GM19468 (cell line): ENCODE measurements at regions not wholly inside any gene's neighbourhood (a gene's known extent, or its start where the extent isn't known, plus 50 kb on each side); places are given as distances from the start of the nearest gene placed in this dataset.

ENCODE experiments used
- ATAC-seq: cut with Tn5 transposase; IDR thresholded peaks from one replicate; pipeline ENCODE4 v1.9.1; 2021; ENCODE audit warnings: mild to moderate bottlenecking, moderate library complexity, moderate number of reproducible peaks; ENCODE audit not compliant: unreplicated experiment; ENCODE audit errors: extremely low read depth

DNA sequence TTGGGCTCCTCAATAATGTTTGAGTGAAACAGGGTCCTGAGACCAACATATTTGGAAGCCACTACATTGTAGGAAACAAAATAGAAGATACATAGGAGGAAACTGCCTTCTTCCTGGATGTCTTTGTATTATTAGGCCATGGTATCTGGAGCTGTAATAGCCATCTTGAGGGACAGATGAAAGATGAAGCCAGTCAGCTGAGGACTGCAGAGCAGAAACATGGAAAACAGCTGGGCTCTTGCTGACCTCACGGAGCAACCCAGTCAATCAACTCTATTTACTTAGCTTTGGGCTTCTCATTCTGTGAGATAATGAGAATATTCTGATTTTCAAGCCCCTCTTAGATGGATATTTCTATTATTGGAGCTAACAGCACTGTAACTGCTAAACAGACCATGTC is 962.4 kb downstream of the BCL11B start:
- no peak for ATAC-seq

DNA sequence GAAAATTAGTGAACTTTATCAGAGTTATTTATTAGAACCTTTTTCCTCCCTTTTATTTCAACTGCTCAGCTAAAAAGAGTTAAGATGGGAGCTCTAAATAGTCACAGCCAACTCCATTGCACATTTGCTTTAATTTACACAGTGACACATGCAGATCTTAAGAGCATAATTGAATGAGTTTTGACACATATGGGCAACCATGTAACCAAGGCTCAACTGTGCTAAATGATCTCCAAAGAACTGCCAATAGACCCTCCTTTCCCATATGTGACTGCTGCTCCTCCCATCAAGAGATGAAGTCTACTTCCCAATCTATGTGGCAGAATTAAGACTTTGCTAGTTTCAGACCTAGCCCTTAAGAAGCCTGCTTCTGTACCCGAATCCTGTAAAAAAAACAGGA is 960.0 kb downstream of the BCL11B start:
- ATAC-seq, result no peak

DNA sequence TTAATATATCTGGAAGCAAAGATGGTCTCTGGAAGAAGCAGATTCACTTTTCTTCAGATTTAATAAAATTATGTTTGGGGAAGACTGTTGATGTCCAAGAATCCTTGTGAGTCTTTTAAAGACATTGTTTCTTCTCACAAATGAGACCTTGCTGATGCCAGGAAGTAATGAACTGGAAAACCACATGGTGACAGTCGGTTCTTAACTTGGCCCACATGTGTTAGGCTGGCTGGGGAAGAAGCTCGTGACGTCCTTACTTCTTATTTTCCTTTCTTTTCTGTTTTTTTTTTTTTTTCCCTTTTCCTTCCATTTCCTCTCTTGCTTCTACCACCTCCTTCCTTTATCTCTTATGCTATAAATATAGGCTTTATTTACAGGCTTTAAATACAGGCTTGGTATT is 950.2 kb downstream of the BCL11B start:
- ATAC-seq, result no peak

- ATAC-seq, result no peak
These were observed 948.2 kb downstream of the BCL11B start for GRCh38 chr14:98323836-98324235.

DNA sequence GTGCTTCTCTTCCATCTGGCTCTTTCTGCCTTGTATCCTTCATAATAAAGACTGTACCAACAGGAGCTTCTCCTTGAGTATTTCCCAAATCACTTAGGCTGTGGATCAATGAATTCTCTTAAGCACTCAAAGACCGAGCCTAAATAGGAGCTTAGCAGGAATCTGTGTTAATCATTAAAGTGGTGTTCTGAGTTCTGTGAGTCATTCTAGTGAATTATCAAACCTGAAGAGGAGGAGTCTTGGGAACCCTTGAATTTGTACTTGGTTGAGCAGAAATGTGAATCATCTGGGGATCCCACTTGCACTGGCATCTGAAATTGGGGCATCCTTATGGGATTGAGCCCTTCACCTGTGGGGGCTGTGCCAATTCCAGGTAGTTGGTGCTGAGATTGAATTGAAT is 946.2 kb downstream of the BCL11B start:
- no peak for ATAC-seq

- no peak for ATAC-seq
These were observed 943.5 kb downstream of the BCL11B start for GRCh38 chr14:98328496-98328895.

DNA sequence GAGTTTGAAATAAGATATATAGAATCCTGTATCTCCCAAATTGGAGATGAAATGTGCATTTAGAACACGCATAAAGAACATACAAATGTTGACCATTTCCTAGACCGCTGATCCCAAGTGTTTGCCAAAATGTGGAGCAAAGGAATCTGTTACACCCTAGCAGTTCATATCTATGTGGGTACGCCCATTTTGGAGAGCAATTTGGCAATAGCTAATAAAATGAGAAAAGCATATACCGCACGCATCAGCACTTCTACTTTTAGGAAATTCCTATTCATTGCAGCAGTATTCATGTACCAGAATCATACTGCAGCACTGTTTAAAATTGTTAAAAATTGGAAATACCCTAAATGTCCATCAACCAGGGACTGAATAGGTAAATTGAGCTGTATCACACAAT is 937.8 kb downstream of the BCL11B start:
- ATAC-seq, result no peak

GRCh38 chr14:98341211-98341610 is 930.8 kb downstream of the BCL11B start:
- ATAC-seq, result no peak

DNA sequence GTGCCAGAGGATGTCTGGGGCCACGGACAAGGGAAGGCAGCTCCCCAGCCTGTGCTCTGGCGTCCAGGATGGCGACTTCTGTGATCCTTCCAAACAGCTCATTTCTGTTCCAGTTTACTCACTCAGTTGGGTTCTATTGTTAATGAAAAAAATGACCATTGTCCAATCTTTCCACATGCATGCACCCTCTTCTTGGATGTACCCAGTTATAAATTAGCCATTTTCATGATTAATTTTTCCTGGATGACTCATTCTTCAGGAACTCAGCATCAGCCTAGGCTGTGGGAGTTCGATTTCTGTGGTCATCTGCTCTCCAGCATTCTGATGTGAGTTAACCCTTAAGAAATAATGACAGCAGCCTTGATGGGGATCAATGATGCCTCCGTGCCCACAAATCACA is 926.8 kb downstream of the BCL11B start:
- no peak for ATAC-seq

DNA sequence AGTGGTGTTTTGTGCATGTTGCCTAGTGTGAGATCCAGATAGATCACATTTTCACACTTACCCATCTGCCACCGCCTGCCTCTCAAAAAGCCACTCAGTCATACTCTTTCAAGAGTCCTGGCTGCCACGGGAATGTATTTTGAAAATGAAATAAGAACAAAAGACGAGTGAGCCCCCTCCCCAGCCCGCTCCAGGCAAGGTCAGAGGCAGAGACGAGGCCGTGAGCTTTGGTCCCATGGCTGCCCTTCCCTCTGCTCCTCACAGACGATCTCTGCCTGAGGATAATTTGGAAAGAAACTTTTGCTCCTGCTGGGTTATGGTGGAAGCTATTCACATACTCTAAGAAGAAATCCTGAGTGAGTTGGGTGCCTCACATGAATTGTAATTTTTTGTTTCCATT is 924.3 kb downstream of the BCL11B start:
- ATAC-seq, result no peak

DNA sequence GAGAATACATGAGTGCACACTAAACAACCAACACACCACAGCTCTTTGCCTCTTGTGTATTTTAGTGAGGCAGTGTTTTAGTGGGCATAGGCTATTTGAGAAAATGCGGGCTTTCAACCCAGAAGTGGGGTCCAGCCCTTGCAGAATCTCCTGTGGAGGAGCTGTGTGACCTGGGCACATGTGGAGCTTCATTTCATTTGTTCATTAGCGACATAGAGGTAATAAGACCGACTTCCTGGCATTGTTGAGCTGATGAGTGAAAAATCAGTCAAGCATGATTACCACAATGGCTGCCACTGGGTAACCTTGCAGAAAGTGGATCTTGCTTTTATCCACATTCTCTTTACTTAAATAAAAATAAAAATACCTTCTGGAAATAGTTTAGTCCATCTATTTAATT is 923.5 kb downstream of the BCL11B start:
- ATAC-seq, result no peak

- no peak for ATAC-seq
These were observed 921.8 kb downstream of the BCL11B start for GRCh38 chr14:98350213-98350612.

GRCh38 chr14:98364961-98365360 is 907.0 kb downstream of the BCL11B start:
- no peak for ATAC-seq

DNA sequence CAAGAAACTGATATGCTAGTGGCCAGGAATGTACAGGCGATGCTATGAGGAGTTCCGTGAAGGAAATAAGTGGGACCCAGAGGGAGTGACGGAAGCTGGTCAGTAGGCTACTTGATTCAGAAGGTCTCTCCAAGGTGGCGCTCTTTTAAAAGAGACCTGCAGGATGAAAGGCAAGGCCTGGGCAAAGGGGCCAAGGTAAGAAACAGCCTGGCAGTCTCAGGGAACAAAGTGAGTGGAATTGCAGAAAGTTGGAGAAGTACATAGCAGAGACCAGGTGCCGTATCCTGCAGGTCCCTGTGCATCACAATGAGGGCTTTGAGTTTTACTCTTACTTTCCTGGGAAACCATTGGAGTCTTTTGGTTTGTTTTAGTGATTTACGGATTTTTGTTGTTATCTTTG is 905.6 kb downstream of the BCL11B start:
- ATAC-seq, result no peak

- ATAC-seq, result no peak
These were observed 903.8 kb downstream of the BCL11B start for GRCh38 chr14:98368221-98368620.

DNA sequence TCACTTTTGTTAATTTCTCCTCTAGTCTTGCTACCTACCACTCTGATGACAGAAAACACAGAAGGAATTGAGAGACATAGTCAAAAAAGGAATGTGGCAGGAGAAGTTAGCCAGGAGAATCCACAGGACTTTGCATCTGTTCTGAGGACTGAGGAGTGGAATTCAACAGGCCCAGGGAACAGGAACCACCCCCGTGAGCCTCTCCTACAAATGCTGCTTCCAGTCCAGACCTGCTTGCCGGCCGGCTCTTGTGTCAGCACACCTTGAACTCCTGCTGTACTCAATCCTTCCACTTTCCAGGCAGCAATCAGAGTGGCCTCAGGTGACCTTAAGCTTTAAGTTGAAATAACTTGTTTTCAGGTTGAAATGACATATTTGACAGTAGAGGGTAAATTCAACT is 903.1 kb downstream of the BCL11B start:
- ATAC-seq, result no peak

GRCh38 chr14:98369344-98369743 is 902.7 kb downstream of the BCL11B start:
- no peak for ATAC-seq

- no peak for ATAC-seq
These were observed 901.6 kb downstream of the BCL11B start for GRCh38 chr14:98370352-98370751.

DNA sequence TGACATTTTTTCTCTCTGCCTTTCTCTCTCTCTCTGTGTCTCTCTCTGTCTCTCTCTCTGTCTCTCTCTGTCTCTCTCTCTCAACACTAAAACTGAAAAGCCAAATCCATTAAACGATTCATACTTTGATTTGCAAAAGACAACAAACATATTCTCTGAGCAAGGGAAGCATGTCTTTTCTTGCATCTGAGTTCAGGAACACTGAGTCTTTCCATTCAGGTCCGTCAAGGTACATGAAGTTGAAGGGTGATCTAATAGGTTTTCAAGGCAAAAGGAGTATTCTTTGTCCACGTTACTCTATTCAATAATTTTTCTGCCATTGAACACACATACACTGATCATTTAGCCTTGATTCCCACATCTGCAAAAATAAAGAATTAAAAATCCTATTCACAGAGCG is 900.9 kb downstream of the BCL11B start:
- ATAC-seq, result no peak

- ATAC-seq, result no peak
These were observed 897.9 kb downstream of the BCL11B start for GRCh38 chr14:98374136-98374535.

DNA sequence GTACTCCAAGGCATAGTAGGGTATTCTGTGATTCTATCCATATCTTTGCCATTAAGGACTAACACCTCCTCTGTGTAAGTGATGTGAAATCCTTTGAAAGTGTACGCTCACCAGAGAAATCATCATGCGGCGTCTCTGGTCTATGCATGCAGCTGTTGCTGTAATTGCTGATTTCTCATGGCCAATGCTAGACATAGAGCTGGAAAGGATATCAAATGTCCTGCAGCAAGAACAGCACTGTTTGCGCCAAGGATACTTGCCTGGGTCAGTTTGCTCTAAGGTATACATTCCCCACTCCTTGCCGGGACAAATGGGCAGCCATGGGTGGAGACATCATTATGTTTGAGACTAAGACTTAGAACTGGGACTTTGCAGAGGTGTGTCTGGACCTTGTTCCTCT is 896.4 kb downstream of the BCL11B start:
- no peak for ATAC-seq

DNA sequence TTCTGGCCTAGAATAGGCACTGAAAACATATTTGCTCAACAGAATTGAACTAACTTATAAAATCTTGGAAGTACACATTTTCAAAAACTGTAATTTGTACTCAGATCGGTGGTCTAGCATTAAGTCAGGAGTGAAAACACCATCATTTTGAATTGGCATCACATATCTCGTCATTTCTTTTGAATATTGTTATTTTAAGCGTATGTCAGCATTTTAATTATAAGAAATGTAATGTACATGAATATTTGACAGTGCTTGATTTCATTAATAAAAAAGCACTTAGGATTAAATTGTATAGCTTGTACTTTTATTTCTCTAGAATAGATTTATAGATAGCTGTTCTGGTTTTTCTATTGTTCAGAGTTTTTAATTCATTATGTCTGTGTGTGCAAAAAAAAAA is 892.2 kb downstream of the BCL11B start:
- no peak for ATAC-seq

DNA sequence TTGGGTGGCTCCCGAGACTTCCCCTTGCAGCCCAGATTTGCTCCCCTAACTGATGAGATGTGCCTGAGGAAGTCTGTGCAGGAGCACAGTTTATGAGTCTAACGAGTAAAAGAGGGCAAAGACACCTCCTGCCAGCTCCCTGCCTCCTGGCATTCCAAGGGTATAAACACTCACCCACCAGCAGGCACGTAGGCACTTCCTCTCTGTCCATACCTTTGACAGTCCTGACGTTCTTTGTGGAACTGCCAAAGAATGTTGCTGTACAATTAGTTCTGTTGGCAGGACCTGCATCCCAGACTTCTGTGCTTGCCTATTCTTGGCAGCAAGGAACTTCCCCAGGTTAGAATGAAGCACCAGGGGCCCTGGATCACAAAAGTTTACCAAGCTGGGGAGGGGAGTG is 889.3 kb downstream of the BCL11B start:
- ATAC-seq, result no peak
